Thyroid gland (tissue), 4 donors: ENCODE measurements at regions not wholly inside any gene's neighbourhood (a gene's known extent, or its start where the extent isn't known, plus 50 kb on each side); places are given as distances from the start of the nearest gene placed in this dataset.

Experiments
- CTCF ChIP-seq, 6 experiments: fragments of 200-600 bp in 3 of 6; fragments of 450-650 bp in 3 of 6; sonication (generic) in 3 of 6; IDR thresholded peaks; one replicate each; pipeline ENCODE4 v1.5.1; 2016 to 2019; ENCODE audit warnings: antibody characterized with exemption in 6 of 6, mild to moderate bottlenecking in 2 of 6, inconsistent platforms in 1 of 6, moderate library complexity in 1 of 6
- POLR2A ChIP-seq, 2 donors: fragments of 450-650 bp; IDR thresholded peaks; one replicate each; pipeline ENCODE4 v1.6.1; 2017; ENCODE audit warnings: antibody characterized with exemption in 2 of 2, mild to moderate bottlenecking in 2 of 2, moderate library complexity in 1 of 2

DNA sequence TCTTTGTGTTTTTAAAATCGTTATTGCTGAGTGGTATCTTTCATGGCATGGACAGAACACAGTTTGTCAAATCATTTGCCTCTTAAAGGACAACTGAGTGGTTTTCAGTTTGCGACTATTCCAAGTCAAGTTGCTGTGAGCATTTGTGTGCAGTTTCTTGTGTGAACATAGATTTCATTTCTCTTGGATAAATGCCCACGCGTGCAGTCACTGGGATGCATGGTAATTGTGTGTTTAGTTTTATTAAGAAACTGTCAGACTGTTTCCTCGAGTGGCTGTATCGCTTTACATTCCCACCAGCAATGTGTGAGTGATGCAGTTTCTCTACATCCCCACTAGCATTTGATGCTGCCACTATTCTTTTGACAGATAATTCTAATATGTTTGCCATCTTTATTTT, 154.0 kb upstream of the ARL4C start:
- TF ChIP-seq CTCF (IDR thresholded peaks at IDR 0.05) (no peak), POLR2A (IDR thresholded peaks at IDR 0.05) (no peak)
